B cell (primary cell): ENCODE measurements at regions not wholly inside any gene's neighbourhood (a gene's known extent, or its start where the extent isn't known, plus 50 kb on each side); places are given as distances from the start of the nearest gene placed in this dataset.

ENCODE experiments used
- ATAC-seq: fragments of 200-7000 bp; cut with Tn5 transposase; one replicate; pipeline ENCODE4 v1.10.0; 2021; ENCODE audit warnings: low read depth, mild to moderate bottlenecking, moderate number of reproducible peaks, moderate library complexity
- CTCF ChIA-PET: fragments of 350-600 bp; sonication (Branson Sonifier 250); formaldehyde crosslinking; loops from one replicate; lab custom pipeline; 2021; ENCODE audit warnings: antibody characterized with exemption, inconsistent platforms; lab: Charles Lee
- POLR2A ChIA-PET: fragments of 350-600 bp; sonication (Branson Sonifier 250); formaldehyde crosslinking; loops from one replicate; lab custom pipeline; 2021; ENCODE audit warnings: antibody characterized with exemption; lab: Charles Lee
- DNase-seq: peaks from one replicate; pipeline ENCODE4 v3.0.0; 2013
- H2AFZ ChIP-seq: 2 replicates; pipeline ENCODE4 v1.6.1; 2012; ENCODE audit warnings: mild to moderate bottlenecking, low read depth, low read length; ENCODE audit not compliant: insufficient read depth, poor library complexity, severe bottlenecking
- H3K27ac ChIP-seq, 2 donors: 1 replicate in 1 of 2; 2 replicates in 1 of 2; pipeline ENCODE4 v1.5.1; 2012 to 2013; ENCODE audit warnings: low read length in 2 of 2, mild to moderate bottlenecking in 2 of 2, moderate library complexity in 1 of 2
- H3K27me3 ChIP-seq, 4 experiments: fragments of 200-600 bp in 1 of 4; sonication (generic) in 1 of 4; replicated peaks in 1 of 4; 1 replicate in 2 of 4; 2 replicates in 2 of 4; pipeline versions ENCODE4 v1.6.1 to v1.7.0; 2013 to 2016; ENCODE audit warnings: low read length in 3 of 4, mild to moderate bottlenecking in 2 of 4, mixed read lengths in 1 of 4, moderate library complexity in 1 of 4; ENCODE audit not compliant: insufficient read depth in 4 of 4, control insufficient read depth in 3 of 4; ENCODE audit errors: control extremely low read depth in 1 of 4
- H3K36me3 ChIP-seq, 2 experiments: replicated peaks in 1 of 2; 1 replicate in 1 of 2; 2 replicates in 1 of 2; pipeline versions ENCODE4 v1.6.1 to v1.7.1; 2013; ENCODE audit warnings: low read length in 1 of 2; ENCODE audit not compliant: insufficient read depth in 2 of 2, control insufficient read depth in 1 of 2; ENCODE audit errors: control extremely low read depth in 1 of 2, extremely low read depth in 1 of 2
- H3K4me1 ChIP-seq, 2 donors: fragments of 200-600 bp in 1 of 2; sonication (generic) in 1 of 2; 1 replicate in 1 of 2; 2 replicates in 1 of 2; pipeline versions ENCODE4 v1.5.1 to v1.6.1; 2013 to 2017; ENCODE audit warnings: low read length in 2 of 2; ENCODE audit not compliant: control insufficient read depth in 2 of 2, insufficient read depth in 2 of 2
- H3K4me2 ChIP-seq: replicated peaks from 2 replicates; pipeline ENCODE3; 2012; ENCODE audit warnings: mild to moderate bottlenecking, low read depth, low read length; ENCODE audit not compliant: poor library complexity, severe bottlenecking
- H3K4me3 ChIP-seq, 5 experiments: fragments of 200-600 bp in 1 of 5; sonication (generic) in 1 of 5; 1 replicate in 3 of 5; 2 replicates in 2 of 5; pipeline versions ENCODE4 v1.5.1 to v1.7.0; 2011 to 2016; ENCODE audit warnings: low read length in 4 of 5, mild to moderate bottlenecking in 4 of 5, low read depth in 2 of 5, control low read depth in 1 of 5, moderate library complexity in 1 of 5; ENCODE audit not compliant: insufficient read depth in 1 of 5; ENCODE audit errors: control extremely low read depth in 1 of 5, extremely low read depth in 1 of 5
- H3K79me2 ChIP-seq: fragments of 200-600 bp; sonication (generic); one replicate; pipeline ENCODE4 v1.6.0; 2016; ENCODE audit warnings: low read length; ENCODE audit not compliant: control insufficient read depth, insufficient read depth
- H3K9ac ChIP-seq: fragments of 200-600 bp; sonication (generic); 2 replicates; pipeline ENCODE4 v1.6.1; 2017; ENCODE audit warnings: mild to moderate bottlenecking, low read length, moderate library complexity
- H3K9me3 ChIP-seq, 3 donors: one replicate each; pipeline versions ENCODE4 v1.6.1 to v1.7.1; 2013; ENCODE audit warnings: low read length in 2 of 3; ENCODE audit not compliant: control insufficient read depth in 2 of 3, insufficient read depth in 1 of 3; ENCODE audit errors: control extremely low read depth in 1 of 3
- H4K20me1 ChIP-seq: 2 replicates; pipeline ENCODE4 v1.6.0; 2012; ENCODE audit warnings: mild to moderate bottlenecking, low read length; ENCODE audit not compliant: insufficient read depth, control insufficient read depth, poor library complexity, severe bottlenecking
- H3K27ac Mint-ChIP-seq: one replicate; pipeline ENCODE4 v1.8.0; 2021; ENCODE audit warnings: mixed read lengths
- H3K27me3 Mint-ChIP-seq: one replicate; pipeline ENCODE4 v1.8.0; 2021; ENCODE audit warnings: mixed read lengths
- H3K4me1 Mint-ChIP-seq: one replicate; pipeline ENCODE4 v1.8.0; 2021; ENCODE audit warnings: mixed read lengths
- H3K4me3 Mint-ChIP-seq: one replicate; pipeline ENCODE4 v1.8.0; 2021; ENCODE audit warnings: mixed read lengths
- H3K9me3 Mint-ChIP-seq: one replicate; pipeline ENCODE4 v1.8.0; 2022; ENCODE audit warnings: mixed read lengths; ENCODE audit not compliant: insufficient read depth
- EZH2 ChIP-seq: IDR thresholded peaks from 2 replicates; pipeline ENCODE4 v1.6.1; 2012; ENCODE audit warnings: borderline replicate concordance, low read depth, mild to moderate bottlenecking, moderate library complexity, low read length; ENCODE audit not compliant: insufficient read depth, poor library complexity, severe bottlenecking
- WGBS: methylation state at CpG from one replicate; pipeline ENCODE4 v1.1.5; 2013; ENCODE audit warnings: missing lambda C conversion rate; ENCODE audit not compliant: insufficient coverage; 5-methylcytosine and 5-hydroxymethylcytosine counted together
- intact Hi-C: fragments of 100-400 bp; cut with micrococcal nuclease; formaldehyde crosslinking; loops from one replicate; pipeline ENCODE4 v1.10.0; 2022
- TF ChIP-seq, protein P1 (sequence below): fragments of 200-600 bp; IDR thresholded peaks from one replicate; pipeline ENCODE4 v1.8.0; 2022; ENCODE audit warnings: antibody characterized with exemption, mild to moderate bottlenecking

DNA sequence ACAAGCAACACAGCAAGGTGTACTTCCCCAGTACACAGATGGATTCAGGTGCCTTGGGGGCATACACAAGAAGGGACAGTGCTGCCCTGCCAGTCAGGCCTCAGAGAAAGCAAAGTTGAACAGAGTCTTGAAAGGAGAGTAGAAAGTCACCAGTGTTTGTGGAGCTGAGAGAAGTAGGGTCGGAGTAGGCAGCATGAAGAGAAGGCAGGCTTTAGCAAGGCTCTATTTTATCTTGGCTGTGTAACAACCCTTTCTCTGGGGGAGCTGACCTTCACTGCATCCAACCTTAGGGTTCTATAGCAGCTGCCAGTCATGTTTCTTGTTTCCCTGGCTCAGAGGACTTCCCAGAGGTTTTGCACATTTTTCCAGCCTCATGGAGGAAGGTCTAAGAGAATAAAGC, 77.4 kb upstream of the BLID start:
- no peaks in the 10 kb centered on the region for H3K36me3 ChIP-seq
- H3K4me3 Mint-ChIP-seq, result no peak overlapping the region
- intact Hi-C loops, result no loop called here
- H3K9me3 ChIP-seq, result no peaks in the 10 kb centered on the region
- H4K20me1 ChIP-seq, result no peaks in the 10 kb centered on the region
- CTCF ChIA-PET, result interaction anchor here (1.8 kb wide), 1 partner anchor 10 kb away, joined by 8 read pairs; no protein-coding TSS in a partner anchor
- H3K27me3 ChIP-seq, result peaks cover 0 to 4% (median 0%) of the 10 kb centered on the region in 4 experiments
- H3K27ac ChIP-seq, result no peak overlapping the region
- no peak overlapping the region for H3K4me2 ChIP-seq
- peaks cover 24% of the 10 kb centered on the region for H3K27me3 Mint-ChIP-seq
- no peaks in the 10 kb centered on the region for H3K79me2 ChIP-seq
- ATAC-seq (no peak), DNase-seq (no peak)
- no peak overlapping the region for H3K27ac Mint-ChIP-seq
- TF ChIP-seq, protein P1, sequence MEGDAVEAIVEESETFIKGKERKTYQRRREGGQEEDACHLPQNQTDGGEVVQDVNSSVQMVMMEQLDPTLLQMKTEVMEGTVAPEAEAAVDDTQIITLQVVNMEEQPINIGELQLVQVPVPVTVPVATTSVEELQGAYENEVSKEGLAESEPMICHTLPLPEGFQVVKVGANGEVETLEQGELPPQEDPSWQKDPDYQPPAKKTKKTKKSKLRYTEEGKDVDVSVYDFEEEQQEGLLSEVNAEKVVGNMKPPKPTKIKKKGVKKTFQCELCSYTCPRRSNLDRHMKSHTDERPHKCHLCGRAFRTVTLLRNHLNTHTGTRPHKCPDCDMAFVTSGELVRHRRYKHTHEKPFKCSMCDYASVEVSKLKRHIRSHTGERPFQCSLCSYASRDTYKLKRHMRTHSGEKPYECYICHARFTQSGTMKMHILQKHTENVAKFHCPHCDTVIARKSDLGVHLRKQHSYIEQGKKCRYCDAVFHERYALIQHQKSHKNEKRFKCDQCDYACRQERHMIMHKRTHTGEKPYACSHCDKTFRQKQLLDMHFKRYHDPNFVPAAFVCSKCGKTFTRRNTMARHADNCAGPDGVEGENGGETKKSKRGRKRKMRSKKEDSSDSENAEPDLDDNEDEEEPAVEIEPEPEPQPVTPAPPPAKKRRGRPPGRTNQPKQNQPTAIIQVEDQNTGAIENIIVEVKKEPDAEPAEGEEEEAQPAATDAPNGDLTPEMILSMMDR, result no peak
- no peak for TF ChIP-seq EZH2
- H3K4me3 ChIP-seq, result no peak overlapping the region
- POLR2A ChIA-PET, result no interaction called here
- H3K9ac ChIP-seq, result no peak overlapping the region
- no peaks in the 10 kb centered on the region for H3K4me1 Mint-ChIP-seq
- no peaks in the 10 kb centered on the region for H3K4me1 ChIP-seq
- 50% methylated on average over 1 of the region's 1 CpG for WGBS
- H2AFZ ChIP-seq, result no peak overlapping the region
- H3K9me3 Mint-ChIP-seq, result no peaks in the 10 kb centered on the region

DNA sequence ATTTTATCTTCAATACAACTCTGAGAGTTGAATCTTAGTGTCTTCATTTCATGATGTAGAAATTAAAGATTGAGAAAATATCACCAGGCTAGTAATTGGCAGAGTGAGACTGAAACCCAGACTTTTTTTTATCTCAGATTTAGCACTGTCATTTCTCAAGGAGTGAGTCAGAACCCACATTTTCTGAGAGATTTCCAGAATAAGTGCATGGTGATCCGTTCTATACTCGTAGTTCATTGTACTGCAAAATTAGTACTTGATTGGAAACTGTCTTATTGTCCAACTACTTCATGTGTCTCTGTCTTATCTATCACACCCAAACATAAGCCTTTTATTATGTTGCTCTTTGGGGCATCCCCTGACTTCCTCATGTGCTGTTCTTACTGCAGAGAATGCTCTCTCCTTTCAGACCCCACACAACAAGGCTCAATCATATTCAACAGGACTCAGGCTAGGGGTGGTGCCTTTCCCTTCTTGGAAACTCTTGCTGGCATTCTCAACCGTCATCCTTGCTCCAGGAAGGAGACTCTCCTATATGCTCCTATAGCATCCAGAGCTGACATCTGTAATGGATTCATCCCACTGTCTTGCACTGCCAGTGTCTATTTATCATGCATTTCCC, 76.7 kb upstream of the BLID start:
- 63% methylated on average over 2 of the region's 3 CpGs for WGBS
- DNase-seq (no peak), ATAC-seq (no peak)
- ChIA-PET CTCF (interaction anchor here (1.8 kb wide), 1 partner anchor 10 kb away, joined by 8 read pairs; no protein-coding TSS in a partner anchor), POLR2A (no interaction called here)
- Histone ChIP-seq H3K27me3 (peaks cover 0 to 4% (median 0%) of the 10 kb centered on the region in 4 experiments), H2AFZ (no peak overlapping the region), H3K79me2 (no peaks in the 10 kb centered on the region), H3K4me1 (no peaks in the 10 kb centered on the region), H3K9me3 (no peaks in the 10 kb centered on the region), H3K4me3 (no peak overlapping the region), H3K9ac (no peak overlapping the region), H3K36me3 (no peaks in the 10 kb centered on the region), H3K27ac (no peak overlapping the region), H4K20me1 (no peaks in the 10 kb centered on the region), H3K4me2 (no peak overlapping the region)
- peaks cover 24% of the 10 kb centered on the region for H3K27me3 Mint-ChIP-seq
- no peak overlapping the region for H3K4me3 Mint-ChIP-seq
- no peaks in the 10 kb centered on the region for H3K9me3 Mint-ChIP-seq
- TF ChIP-seq, protein P1, result no peak
- no peak for TF ChIP-seq EZH2
- H3K4me1 Mint-ChIP-seq, result no peaks in the 10 kb centered on the region
- intact Hi-C loops, result no loop called here
- no peak overlapping the region for H3K27ac Mint-ChIP-seq
